Mesenchymal stem cell (in vitro differentiated cells and primary cell): ENCODE measurements at regions not wholly inside any gene's neighbourhood (a gene's known extent, or its start where the extent isn't known, plus 50 kb on each side); places are given as distances from the start of the nearest gene placed in this dataset.

ENCODE experiments used
- DNase-seq: peaks from one replicate; pipeline ENCODE4 v3.0.0-alpha.2; 2013
- H2AFZ ChIP-seq: one replicate; pipeline ENCODE4 v1.6.1; 2013; ENCODE audit warnings: low read depth, mild to moderate bottlenecking, control low read depth, inconsistent platforms, low read length, moderate library complexity
- H2AK5ac ChIP-seq: 2 replicates; pipeline ENCODE4 v1.6.1; 2013; ENCODE audit warnings: low read length, moderate library complexity, mild to moderate bottlenecking, inconsistent platforms; ENCODE audit not compliant: severe bottlenecking
- H2BK120ac ChIP-seq: one replicate; pipeline ENCODE4 v1.6.1; 2013; ENCODE audit warnings: low read depth, mild to moderate bottlenecking, inconsistent platforms, low read length, moderate library complexity
- H2BK12ac ChIP-seq, 2 experiments: one replicate each; pipeline ENCODE4 v1.6.1; 2013; ENCODE audit warnings: inconsistent platforms in 2 of 2, low read length in 2 of 2, mild to moderate bottlenecking in 2 of 2, moderate library complexity in 2 of 2, control low read depth in 1 of 2
- H2BK15ac ChIP-seq: one replicate; pipeline ENCODE4 v1.6.1; 2013; ENCODE audit warnings: mild to moderate bottlenecking, low read depth, inconsistent platforms; ENCODE audit not compliant: poor library complexity, severe bottlenecking
- H2BK5ac ChIP-seq: 2 replicates; pipeline ENCODE4 v1.6.1; 2013; ENCODE audit warnings: low read depth, mild to moderate bottlenecking, low read length, control low read depth, inconsistent platforms; ENCODE audit not compliant: poor library complexity, severe bottlenecking
- H3K14ac ChIP-seq, 2 experiments: one replicate each; pipeline ENCODE4 v1.6.1; 2013; ENCODE audit warnings: inconsistent platforms in 2 of 2, low read length in 2 of 2, control low read depth in 1 of 2, mild to moderate bottlenecking in 1 of 2, moderate library complexity in 1 of 2
- H3K18ac ChIP-seq, 2 experiments: one replicate each; pipeline ENCODE4 v1.6.1; 2013; ENCODE audit warnings: inconsistent platforms in 2 of 2, low read length in 2 of 2, control low read depth in 1 of 2, low read depth in 1 of 2, mild to moderate bottlenecking in 1 of 2
- H3K23ac ChIP-seq, 2 experiments: one replicate each; pipeline ENCODE4 v1.6.1; 2013; ENCODE audit warnings: inconsistent platforms in 2 of 2, low read length in 2 of 2, mild to moderate bottlenecking in 2 of 2, moderate library complexity in 2 of 2, control low read depth in 1 of 2
- H3K27ac ChIP-seq: 2 replicates; pipeline ENCODE4 v1.5.1; 2013; ENCODE audit warnings: mild to moderate bottlenecking, moderate library complexity, low read length, control low read depth, inconsistent platforms; ENCODE audit not compliant: poor library complexity, severe bottlenecking
- H3K27me3 ChIP-seq, 2 experiments: 2 replicates each; pipeline versions ENCODE4 v1.6.1 to v1.7.0; 2013; ENCODE audit warnings: low read length in 2 of 2, mild to moderate bottlenecking in 2 of 2, moderate library complexity in 2 of 2, control low read depth in 1 of 2, inconsistent platforms in 1 of 2; ENCODE audit not compliant: control insufficient read depth in 1 of 2, insufficient read depth in 1 of 2
- H3K36me3 ChIP-seq, 2 experiments: 2 replicates each; pipeline versions ENCODE4 v1.6.1 to v1.7.0; 2013; ENCODE audit warnings: low read length in 2 of 2, control low read depth in 1 of 2, inconsistent platforms in 1 of 2, low read depth in 1 of 2, mild to moderate bottlenecking in 1 of 2; ENCODE audit not compliant: insufficient read depth in 2 of 2, control insufficient read depth in 1 of 2
- H3K4ac ChIP-seq, 2 experiments: one replicate each; pipeline ENCODE4 v1.6.1; 2013; ENCODE audit warnings: inconsistent platforms in 2 of 2, low read length in 2 of 2, mild to moderate bottlenecking in 2 of 2, moderate library complexity in 2 of 2, control low read depth in 1 of 2, low read depth in 1 of 2
- H3K4me1 ChIP-seq: 2 replicates; pipeline ENCODE4 v1.6.1; 2013; ENCODE audit warnings: low read depth, low read length, control low read depth; ENCODE audit not compliant: control insufficient read depth, insufficient read depth
- H3K4me2 ChIP-seq: 2 replicates; pipeline ENCODE4 v1.6.1; 2013; ENCODE audit warnings: low read length, mild to moderate bottlenecking, inconsistent platforms; ENCODE audit not compliant: poor library complexity, severe bottlenecking
- H3K4me3 ChIP-seq, 2 experiments: 2 replicates each; pipeline versions ENCODE4 v1.5.1 to v1.7.0; 2013; ENCODE audit warnings: low read length in 2 of 2, mild to moderate bottlenecking in 2 of 2, control low read depth in 1 of 2, low read depth in 1 of 2; ENCODE audit not compliant: insufficient read depth in 1 of 2
- H3K79me1 ChIP-seq: replicated peaks from 2 replicates; pipeline ENCODE4 v1.6.1; 2013; ENCODE audit warnings: mild to moderate bottlenecking, control low read depth, low read length, inconsistent platforms; ENCODE audit not compliant: poor library complexity, severe bottlenecking
- H3K9ac ChIP-seq: 2 replicates; pipeline ENCODE4 v1.7.0; 2013; ENCODE audit warnings: mild to moderate bottlenecking, low read length, moderate library complexity
- H3K9me3 ChIP-seq: 2 replicates; pipeline ENCODE4 v1.7.0; 2013; ENCODE audit warnings: mild to moderate bottlenecking, low read length; ENCODE audit not compliant: control insufficient read depth
- H4K8ac ChIP-seq: one replicate; pipeline ENCODE4 v1.6.1; 2013; ENCODE audit warnings: inconsistent platforms, mild to moderate bottlenecking, low read length, moderate library complexity
- H4K91ac ChIP-seq: one replicate; pipeline ENCODE4 v1.6.1; 2013; ENCODE audit warnings: mild to moderate bottlenecking, low read length, inconsistent platforms
- WGBS: methylation state at CpG from one replicate; pipeline ENCODE4 v1.1.7; 2013; ENCODE audit warnings: mixed read lengths; 5-methylcytosine and 5-hydroxymethylcytosine counted together

- Histone ChIP-seq H3K4ac (no peak overlapping the region), H3K23ac (no peak overlapping the region), H3K36me3 (no peaks in the 10 kb centered on the region), H2BK12ac (no peak overlapping the region), H3K9me3 (no peaks in the 10 kb centered on the region), H3K14ac (no peak overlapping the region), H2BK120ac (no peak overlapping the region), H2AK5ac (no peak overlapping the region), H3K9ac (no peak overlapping the region), H2AFZ (no peak overlapping the region), H3K27ac (no peak overlapping the region), H3K4me3 (no peak overlapping the region), H3K79me1 (no peaks in the 10 kb centered on the region), H3K27me3 (no peaks in the 10 kb centered on the region), H3K18ac (no peak overlapping the region), H3K4me1 (no peaks in the 10 kb centered on the region), H2BK15ac (no peak overlapping the region), H2BK5ac (no peak overlapping the region), H4K91ac (no peak overlapping the region), H4K8ac (no peak overlapping the region), H3K4me2 (no peak overlapping the region)
- WGBS, result 92% methylated on average over 2 of the region's 2 CpGs
- no peak for DNase-seq
Measured at GRCh38 chr11:109298865-109299264, 123.1 kb upstream of the C11orf87 start.

GRCh38 chr11:109300211-109300610 lies 121.8 kb upstream of the C11orf87 start:
- Histone ChIP-seq H3K14ac (no peak overlapping the region), H4K91ac (no peak overlapping the region), H3K4ac (no peak overlapping the region), H3K27ac (no peak overlapping the region), H3K23ac (no peak overlapping the region), H2BK15ac (no peak overlapping the region), H4K8ac (no peak overlapping the region), H3K9me3 (no peaks in the 10 kb centered on the region), H3K9ac (no peak overlapping the region), H2BK120ac (no peak overlapping the region), H3K27me3 (no peaks in the 10 kb centered on the region), H3K4me2 (no peak overlapping the region), H3K4me3 (no peak overlapping the region), H2BK5ac (no peak overlapping the region), H2BK12ac (no peak overlapping the region), H2AFZ (no peak overlapping the region), H3K36me3 (no peaks in the 10 kb centered on the region), H2AK5ac (no peak overlapping the region), H3K4me1 (no peaks in the 10 kb centered on the region), H3K18ac (no peak overlapping the region), H3K79me1 (no peaks in the 10 kb centered on the region)
- WGBS, result 87% methylated on average over 3 of the region's 3 CpGs
- no peak for DNase-seq

- H3K4ac ChIP-seq, result no peak overlapping the region
- H3K27me3 ChIP-seq, result no peaks in the 10 kb centered on the region
- H3K27ac ChIP-seq, result no peak overlapping the region
- H2AFZ ChIP-seq, result no peak overlapping the region
- no peak overlapping the region for H2BK12ac ChIP-seq
- 81% methylated on average over 3 of the region's 4 CpGs for WGBS
- H3K36me3 ChIP-seq, result no peaks in the 10 kb centered on the region
- H4K91ac ChIP-seq, result no peak overlapping the region
- no peak overlapping the region for H3K4me3 ChIP-seq
- no peaks in the 10 kb centered on the region for H3K9me3 ChIP-seq
- no peak overlapping the region for H3K23ac ChIP-seq
- no peaks in the 10 kb centered on the region for H3K79me1 ChIP-seq
- H3K14ac ChIP-seq, result no peak overlapping the region
- no peak overlapping the region for H2AK5ac ChIP-seq
- no peak overlapping the region for H2BK120ac ChIP-seq
- no peak overlapping the region for H2BK15ac ChIP-seq
- no peak for DNase-seq
- H3K18ac ChIP-seq, result no peak overlapping the region
- H2BK5ac ChIP-seq, result no peak overlapping the region
- H3K9ac ChIP-seq, result no peak overlapping the region
- H3K4me1 ChIP-seq, result no peaks in the 10 kb centered on the region
- no peak overlapping the region for H3K4me2 ChIP-seq
- no peak overlapping the region for H4K8ac ChIP-seq
Measured at GRCh38 chr11:109302591-109303334, 119.2 kb upstream of the C11orf87 start.

GRCh38 chr11:109303342-109303741 lies 118.6 kb upstream of the C11orf87 start:
- no peak overlapping the region for H2AK5ac ChIP-seq
- no peaks in the 10 kb centered on the region for H3K9me3 ChIP-seq
- H3K23ac ChIP-seq, result no peak overlapping the region
- H3K9ac ChIP-seq, result no peak overlapping the region
- H3K27me3 ChIP-seq, result no peaks in the 10 kb centered on the region
- H4K8ac ChIP-seq, result peak overlapping the region; percentile 4
- H3K4me3 ChIP-seq, result no peak overlapping the region
- DNase-seq, result no peak
- no peak overlapping the region for H2AFZ ChIP-seq
- no peaks in the 10 kb centered on the region for H3K36me3 ChIP-seq
- H3K4me1 ChIP-seq, result no peaks in the 10 kb centered on the region
- no peak overlapping the region for H2BK120ac ChIP-seq
- no peak overlapping the region for H3K18ac ChIP-seq
- no peak overlapping the region for H2BK15ac ChIP-seq
- no peak overlapping the region for H4K91ac ChIP-seq
- peak overlapping the region in 1 of 2 experiments; percentile 84 for H2BK12ac ChIP-seq
- whole genome bisulfite sequencing, result 97% methylated on average over 1 of the region's 1 CpG
- H2BK5ac ChIP-seq, result no peak overlapping the region
- no peak overlapping the region for H3K14ac ChIP-seq
- H3K4me2 ChIP-seq, result no peak overlapping the region
- H3K27ac ChIP-seq, result no peak overlapping the region
- H3K79me1 ChIP-seq, result no peaks in the 10 kb centered on the region
- H3K4ac ChIP-seq, result no peak overlapping the region
